WI38 (cell line): ENCODE measurements at regions not wholly inside any gene's neighbourhood (a gene's known extent, or its start where the extent isn't known, plus 50 kb on each side); places are given as distances from the start of the nearest gene placed in this dataset.

ENCODE experiments used
- H3K4me3 ChIP-seq: 2 replicates; pipeline ENCODE4 v1.5.1; 2011; ENCODE audit warnings: low read depth, mild to moderate bottlenecking, control low read depth, low read length
- TF ChIP-seq, protein P1 (sequence below): IDR thresholded peaks from 2 replicates; pipeline ENCODE4 v1.5.1; 2012; ENCODE audit warnings: low read depth, mild to moderate bottlenecking, control low read depth, low read length

DNA sequence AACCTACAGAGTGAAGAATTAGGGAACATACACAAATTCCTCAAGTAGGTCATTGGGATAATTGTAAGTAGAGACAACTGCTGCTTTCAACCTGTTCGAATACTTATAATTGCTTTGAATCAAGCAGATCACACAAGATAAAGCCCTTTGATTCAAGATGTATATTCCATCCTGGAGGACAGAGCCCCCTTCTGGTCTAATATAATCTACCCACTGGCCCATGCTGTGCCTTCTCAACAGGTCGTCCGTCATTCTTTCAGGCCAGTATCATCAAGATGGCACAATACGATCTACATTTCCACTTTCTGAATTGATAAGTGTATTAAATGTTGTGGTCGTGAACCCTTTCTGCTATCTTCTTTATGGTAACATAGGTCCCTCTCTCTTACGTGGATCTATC is 387.0 kb upstream of the CDH19 start:
- no peak overlapping the region for H3K4me3 ChIP-seq
- TF ChIP-seq, protein P1, sequence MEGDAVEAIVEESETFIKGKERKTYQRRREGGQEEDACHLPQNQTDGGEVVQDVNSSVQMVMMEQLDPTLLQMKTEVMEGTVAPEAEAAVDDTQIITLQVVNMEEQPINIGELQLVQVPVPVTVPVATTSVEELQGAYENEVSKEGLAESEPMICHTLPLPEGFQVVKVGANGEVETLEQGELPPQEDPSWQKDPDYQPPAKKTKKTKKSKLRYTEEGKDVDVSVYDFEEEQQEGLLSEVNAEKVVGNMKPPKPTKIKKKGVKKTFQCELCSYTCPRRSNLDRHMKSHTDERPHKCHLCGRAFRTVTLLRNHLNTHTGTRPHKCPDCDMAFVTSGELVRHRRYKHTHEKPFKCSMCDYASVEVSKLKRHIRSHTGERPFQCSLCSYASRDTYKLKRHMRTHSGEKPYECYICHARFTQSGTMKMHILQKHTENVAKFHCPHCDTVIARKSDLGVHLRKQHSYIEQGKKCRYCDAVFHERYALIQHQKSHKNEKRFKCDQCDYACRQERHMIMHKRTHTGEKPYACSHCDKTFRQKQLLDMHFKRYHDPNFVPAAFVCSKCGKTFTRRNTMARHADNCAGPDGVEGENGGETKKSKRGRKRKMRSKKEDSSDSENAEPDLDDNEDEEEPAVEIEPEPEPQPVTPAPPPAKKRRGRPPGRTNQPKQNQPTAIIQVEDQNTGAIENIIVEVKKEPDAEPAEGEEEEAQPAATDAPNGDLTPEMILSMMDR: no peak

DNA sequence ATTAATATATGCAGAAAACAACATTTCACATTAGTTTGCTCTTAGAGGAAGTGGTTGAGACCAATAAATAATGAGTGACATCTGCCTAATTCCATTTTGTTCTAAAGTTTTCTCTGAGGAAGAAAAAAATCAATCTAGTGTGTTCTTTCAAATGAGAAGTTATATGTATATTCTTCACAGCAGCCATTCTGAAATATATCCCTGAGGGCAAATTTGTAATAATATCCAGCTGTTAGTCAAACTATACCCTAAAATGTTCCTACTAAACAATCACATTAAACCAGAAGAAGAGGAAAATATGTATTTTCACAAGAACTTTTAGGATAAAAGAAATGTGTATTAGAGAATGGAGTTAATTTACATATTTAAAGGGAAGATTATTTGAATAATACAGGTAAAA is 375.1 kb upstream of the CDH19 start:
- TF ChIP-seq, protein P1: no peak
- H3K4me3 ChIP-seq: no peak overlapping the region

DNA sequence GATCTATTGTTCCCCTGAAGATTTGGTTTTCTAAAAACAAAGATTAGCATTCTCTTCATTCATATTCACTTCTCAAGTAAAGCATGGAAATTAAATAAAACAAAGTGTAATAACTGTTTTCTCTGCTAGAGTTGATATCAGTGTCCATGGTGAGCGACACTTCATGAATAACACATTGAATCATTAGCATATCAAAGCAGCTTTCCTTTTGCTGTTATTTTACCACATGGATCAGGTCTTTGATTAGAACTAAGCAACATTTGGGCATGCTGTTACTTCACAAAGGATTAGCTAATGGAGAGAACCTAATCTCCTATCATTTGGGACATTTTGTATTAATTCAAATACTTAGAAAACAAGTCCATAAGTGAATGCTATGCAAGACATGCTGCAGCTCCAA is 368.8 kb upstream of the CDH19 start:
- TF ChIP-seq, protein P1: no peak

DNA sequence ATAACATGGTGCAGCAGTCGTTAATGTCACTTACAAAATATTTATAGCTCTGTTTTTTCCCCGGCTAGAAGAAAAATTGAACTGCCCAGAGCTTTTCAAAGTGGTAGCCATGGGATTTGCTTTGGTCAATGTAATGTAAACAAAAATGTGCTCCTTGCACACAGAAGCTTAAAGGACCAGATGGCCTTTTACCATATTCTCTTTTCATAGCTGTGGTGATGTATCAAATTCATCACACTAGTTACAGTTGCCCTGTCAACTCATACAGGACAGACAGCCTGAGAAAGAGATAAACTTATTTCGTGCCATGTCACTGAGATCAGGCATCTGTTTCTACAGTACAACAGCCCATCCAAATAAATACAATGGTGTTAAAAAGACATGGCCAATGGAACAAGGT is 368.1 kb upstream of the CDH19 start:
- H3K4me3 ChIP-seq: no peak overlapping the region
- TF ChIP-seq, protein P1: no peak

More for the DNA sequence above, 368.8 kb upstream of the CDH19 start:
- no peak overlapping the region for H3K4me3 ChIP-seq

DNA sequence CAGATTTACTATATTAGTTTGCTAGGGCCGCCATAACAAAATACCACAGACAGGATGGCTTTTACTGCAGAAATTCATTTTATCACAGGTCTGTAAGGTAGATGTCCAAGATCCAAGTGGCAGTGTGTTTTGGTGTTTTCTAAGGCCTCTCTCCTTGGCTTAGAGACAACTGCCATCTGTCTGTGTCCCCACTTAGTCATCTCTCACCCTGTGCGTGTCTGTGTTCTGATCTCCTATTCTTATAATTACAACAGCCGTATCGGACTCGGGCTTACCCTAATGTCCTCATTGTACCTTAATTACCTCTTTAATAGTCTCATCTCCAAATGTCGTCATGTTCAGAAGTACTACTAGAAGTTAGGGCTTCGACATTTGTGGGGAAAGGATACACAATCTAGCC is 362.3 kb upstream of the CDH19 start:
- no peak overlapping the region for H3K4me3 ChIP-seq
- TF ChIP-seq, protein P1: no peak

DNA sequence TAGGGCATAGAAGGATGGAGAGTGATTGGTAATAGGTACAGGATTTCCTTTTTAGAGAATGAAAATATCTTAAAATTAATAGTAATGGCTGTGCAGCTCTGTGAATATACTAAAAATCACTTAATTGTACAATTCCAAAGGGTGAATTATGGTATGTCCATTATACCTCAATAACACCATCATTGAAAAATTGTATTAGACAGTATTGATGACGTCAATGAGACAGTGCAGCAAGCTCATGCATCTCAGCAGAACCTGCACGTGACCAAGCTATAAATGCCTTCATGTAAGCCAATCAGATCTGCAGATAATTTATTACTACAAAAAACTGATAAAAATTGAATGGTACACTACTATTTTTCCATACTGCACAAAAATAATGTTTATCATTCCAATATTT is 354.4 kb upstream of the CDH19 start:
- TF ChIP-seq, protein P1: no peak
- no peak overlapping the region for H3K4me3 ChIP-seq

DNA sequence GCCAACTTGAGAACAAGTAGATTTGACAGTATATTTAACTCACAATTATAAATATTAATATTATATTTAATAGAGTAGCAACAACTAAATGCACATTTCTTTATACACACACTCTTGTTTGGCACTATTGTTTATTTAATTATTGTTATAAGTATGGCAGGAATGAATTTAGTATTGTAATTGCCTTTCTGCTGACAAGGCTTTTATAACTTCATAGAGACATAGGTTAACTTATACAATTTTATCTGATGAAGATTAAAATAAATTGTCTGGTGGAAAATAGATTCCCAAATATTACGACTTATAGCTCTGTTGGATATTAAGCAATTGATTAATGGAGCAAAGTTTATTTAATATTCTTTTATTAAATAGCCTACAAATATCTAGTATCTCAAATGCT is 347.9 kb upstream of the CDH19 start:
- TF ChIP-seq, protein P1: no peak
- H3K4me3 ChIP-seq: no peak overlapping the region
